ENCODE measurements at regions not wholly inside any gene's neighbourhood (a gene's known extent, or its start where the extent isn't known, plus 50 kb on each side); places are given as distances from the start of the nearest gene placed in this dataset.
"Not testable (repeated sequence)": the region's sequence is repeated elsewhere in the genome, so short reads cannot be mapped to it uniquely, and the experiment has no call there.

DNA sequence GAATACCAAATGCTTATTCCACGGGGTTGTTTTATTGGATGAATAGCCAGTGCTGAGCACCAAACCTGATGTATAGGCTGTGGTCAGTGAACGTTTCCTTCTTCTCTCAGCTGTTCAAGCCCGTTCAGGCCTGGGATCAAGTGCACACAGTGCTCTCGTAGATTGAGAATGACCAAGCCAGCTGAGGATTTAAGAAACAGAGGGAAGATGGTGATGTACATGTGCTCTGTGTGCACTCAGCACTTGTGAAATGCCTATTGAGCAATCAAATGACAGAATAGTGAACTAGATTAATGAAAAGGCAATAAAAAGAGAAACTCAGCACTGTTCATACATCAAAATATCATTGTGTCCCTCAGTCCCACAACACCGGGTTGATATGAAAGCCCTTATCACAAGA, 302.5 kb downstream of the BMPER start:
- no peak for DNase-seq (ENCODE audit: extremely low spot score)
- Histone ChIP-seq H3K36me3 (ENCODE audit: insufficient read depth) (no peaks in the 10 kb centered on the region), H3K27ac (ENCODE audit: low read depth) (no peak overlapping the region), H3K4me3 (ENCODE audit: low read depth, low read length) (no peak overlapping the region), H3K4me1 (ENCODE audit: insufficient read depth) (no peaks in the 10 kb centered on the region)
- WGBS = 92% methylated on average over 5 of the region's 5 CpGs

DNA sequence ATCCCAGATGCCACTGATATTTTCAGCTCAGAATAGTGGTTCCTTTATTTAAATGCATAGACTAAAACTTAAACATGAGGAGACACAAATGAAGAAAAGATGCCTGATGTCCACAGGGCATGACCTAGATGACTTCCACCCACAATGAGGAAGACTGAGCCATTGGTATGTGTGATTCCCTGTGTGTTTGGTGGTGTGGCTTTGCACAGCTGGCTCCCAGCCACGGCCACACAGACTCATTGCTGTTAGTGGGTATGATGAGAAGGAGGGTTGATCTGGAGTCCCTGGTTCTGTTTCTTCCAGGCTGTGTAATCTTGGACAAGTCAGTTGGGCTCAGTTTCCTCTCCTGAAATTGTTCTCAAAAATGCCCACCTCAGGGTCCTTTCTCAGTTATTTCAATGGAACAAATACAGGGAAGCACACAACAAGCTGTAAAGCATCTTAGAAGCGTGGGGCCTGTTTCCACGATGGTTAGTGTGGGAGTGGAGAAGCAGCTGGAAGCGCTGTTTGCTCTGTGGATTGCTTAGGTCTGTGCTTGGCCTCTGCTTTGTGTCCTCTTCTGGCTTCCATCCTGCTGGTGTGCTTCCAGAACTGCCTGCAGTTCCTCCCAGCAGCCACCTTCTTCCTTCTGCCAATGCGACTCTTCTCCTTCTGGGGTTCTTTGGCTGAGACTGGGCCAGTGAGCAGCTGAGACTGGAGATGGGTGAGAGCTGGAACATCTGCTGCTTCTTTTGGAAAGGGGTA, 303.7 kb downstream of the BMPER start:
- H3K27ac ChIP-seq (ENCODE audit: low read depth) = no peak overlapping the region
- DNase-seq (ENCODE audit: extremely low spot score) = no peak
- no peaks in the 10 kb centered on the region for H3K4me1 ChIP-seq (ENCODE audit: insufficient read depth)
- no peaks in the 10 kb centered on the region for H3K36me3 ChIP-seq (ENCODE audit: insufficient read depth)
- no peak overlapping the region for H3K4me3 ChIP-seq (ENCODE audit: low read depth, low read length)
- 61% methylated on average over 5 of the region's 5 CpGs for WGBS

- no peak overlapping the region for H3K4me3 ChIP-seq (ENCODE audit: low read depth, low read length)
- H3K4me1 ChIP-seq (ENCODE audit: insufficient read depth) = no peaks in the 10 kb centered on the region
- DNase-seq (ENCODE audit: extremely low spot score) = no peak
Measured at GRCh38 chr7:34211018-34211417, 305.7 kb downstream of the BMPER start.

DNA sequence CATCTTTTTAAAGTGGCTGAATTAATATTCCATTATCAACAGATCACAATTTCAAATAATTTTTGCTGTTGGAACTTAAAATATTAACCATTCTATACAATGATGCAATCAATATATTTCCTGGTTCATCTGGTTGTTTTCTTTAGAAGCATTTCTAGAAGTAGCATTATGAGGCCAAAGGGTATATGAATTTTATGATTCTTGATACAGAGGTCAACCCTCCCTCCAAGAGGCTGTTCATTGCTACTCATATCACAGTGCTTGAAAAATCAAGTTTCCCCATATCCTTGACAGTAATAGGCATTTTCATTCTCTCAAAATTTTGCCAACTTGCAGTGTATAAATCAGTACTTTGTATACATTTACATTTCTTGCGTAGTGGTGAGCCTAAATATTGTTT, 312.6 kb downstream of the BMPER start:
- DNase-seq (ENCODE audit: extremely low spot score) = no peak
- H3K4me3 ChIP-seq (ENCODE audit: low read depth, low read length) = no peak overlapping the region
- WGBS = 71% methylated on average over 1 of the region's 1 CpG
- H3K4me1 ChIP-seq (ENCODE audit: insufficient read depth) = no peaks in the 10 kb centered on the region
- H3K36me3 ChIP-seq (ENCODE audit: insufficient read depth) = no peaks in the 10 kb centered on the region
- no peak overlapping the region for H3K27ac ChIP-seq (ENCODE audit: low read depth)

More at GRCh38 chr7:34211018-34211417, 305.7 kb downstream of the BMPER start:
- no peaks in the 10 kb centered on the region for H3K36me3 ChIP-seq (ENCODE audit: insufficient read depth)
- H3K27ac ChIP-seq (ENCODE audit: low read depth) = no peak overlapping the region

DNA sequence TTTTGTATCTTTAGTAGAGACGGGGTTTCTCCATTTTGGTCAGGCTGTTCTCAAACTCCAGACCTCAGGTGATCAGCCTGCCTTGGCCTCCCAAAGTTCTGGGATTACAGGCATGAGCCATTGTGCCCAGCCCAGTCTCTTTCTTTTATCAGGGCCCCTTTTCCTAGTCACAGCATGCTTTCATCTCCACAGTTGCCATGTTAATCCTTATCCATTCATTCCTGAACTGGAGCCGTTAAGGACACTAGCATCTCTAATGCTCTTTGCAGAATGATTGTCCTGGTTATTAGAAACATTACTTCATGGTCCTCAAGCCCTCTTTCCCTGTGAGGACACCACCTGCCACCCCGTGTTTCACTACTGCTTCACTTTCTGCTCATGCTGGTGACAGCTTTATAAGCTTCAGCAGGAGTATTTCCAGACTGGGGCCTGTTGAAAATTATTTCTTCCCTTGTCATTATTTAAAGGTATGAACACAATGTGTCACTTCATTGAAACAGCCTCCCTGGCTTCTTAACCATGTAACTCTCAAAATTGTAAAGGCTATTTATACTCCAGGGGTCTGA, 313.9 kb downstream of the BMPER start:
- H3K4me3 ChIP-seq (ENCODE audit: low read depth, low read length) = no peak overlapping the region
- 63% methylated on average over 3 of the region's 3 CpGs for WGBS
- no peak for DNase-seq (ENCODE audit: extremely low spot score)
- no peak overlapping the region for H3K27ac ChIP-seq (ENCODE audit: low read depth)
- no peaks in the 10 kb centered on the region for H3K4me1 ChIP-seq (ENCODE audit: insufficient read depth)
- no peaks in the 10 kb centered on the region for H3K36me3 ChIP-seq (ENCODE audit: insufficient read depth)

DNA sequence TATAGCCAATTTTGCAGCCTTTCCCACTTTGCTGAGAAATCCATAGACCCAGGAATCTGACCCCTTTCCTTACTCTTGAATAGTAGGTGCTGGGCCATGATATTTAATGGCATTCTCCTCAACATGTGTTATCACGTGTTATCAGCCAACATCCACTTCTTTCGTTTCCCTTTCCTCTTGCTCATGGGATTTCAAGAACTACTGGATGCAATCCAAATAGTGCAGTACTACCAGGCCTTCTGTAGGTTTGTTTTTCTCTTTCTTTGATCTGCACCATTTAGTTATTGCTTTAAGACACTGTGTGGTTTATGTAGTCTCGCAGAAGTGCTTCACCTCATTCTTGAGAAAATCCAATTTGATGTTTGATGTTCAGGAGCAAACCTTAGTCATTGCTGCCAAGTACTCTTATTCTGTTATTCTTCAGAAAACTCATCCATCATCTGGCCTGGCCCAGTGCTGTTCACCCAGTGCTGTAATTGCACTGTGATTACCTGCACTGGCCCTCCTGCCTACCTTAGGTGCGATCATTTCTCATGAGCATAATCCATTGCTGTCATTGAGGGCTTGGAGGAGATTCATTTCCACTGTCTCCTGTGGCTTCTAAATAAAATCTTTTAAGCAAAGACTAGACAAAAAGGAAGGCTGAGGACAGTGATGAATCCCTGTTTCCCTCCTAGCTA, 315.3 kb downstream of the BMPER start:
- Histone ChIP-seq H3K36me3 (ENCODE audit: insufficient read depth) (no peaks in the 10 kb centered on the region), H3K27ac (ENCODE audit: low read depth) (no peak overlapping the region), H3K4me1 (ENCODE audit: insufficient read depth) (no peaks in the 10 kb centered on the region), H3K4me3 (ENCODE audit: low read depth, low read length) (no peak overlapping the region)
- DNase-seq (ENCODE audit: extremely low spot score) = no peak
- 82% methylated on average over 4 of the region's 4 CpGs for WGBS

- Histone ChIP-seq H3K4me3 (ENCODE audit: low read depth, low read length) (no peak overlapping the region), H3K36me3 (ENCODE audit: insufficient read depth) (no peaks in the 10 kb centered on the region), H3K27ac (ENCODE audit: low read depth) (no peak overlapping the region), H3K4me1 (ENCODE audit: insufficient read depth) (no peaks in the 10 kb centered on the region)
- no peak for DNase-seq (ENCODE audit: extremely low spot score)
Measured at GRCh38 chr7:34222316-34222715, 317.0 kb downstream of the BMPER start.

DNA sequence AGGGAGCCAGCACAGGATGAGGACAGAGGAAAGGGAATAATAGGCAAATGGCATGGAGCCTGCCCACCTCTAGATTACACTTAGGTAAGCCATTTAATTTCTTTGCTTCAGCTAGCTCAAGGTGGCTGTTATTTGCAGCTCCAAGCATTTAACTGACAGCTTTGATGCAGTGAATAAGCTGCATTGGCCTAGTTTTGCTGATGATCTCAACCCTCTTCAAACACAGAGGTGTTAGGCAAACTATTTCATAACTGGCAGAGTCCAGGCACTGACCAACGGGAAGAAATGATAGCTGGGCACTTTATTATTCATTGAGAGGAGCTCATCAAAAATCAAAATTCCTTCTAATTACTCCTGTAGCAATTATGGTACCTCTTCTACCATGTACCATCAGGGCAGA, 317.4 kb downstream of the BMPER start:
- Histone ChIP-seq H3K4me3 (ENCODE audit: low read depth, low read length) (no peak overlapping the region), H3K36me3 (ENCODE audit: insufficient read depth) (no peaks in the 10 kb centered on the region), H3K27ac (ENCODE audit: low read depth) (no peak overlapping the region), H3K4me1 (ENCODE audit: insufficient read depth) (no peaks in the 10 kb centered on the region)
- no peak for DNase-seq (ENCODE audit: extremely low spot score)
- 78% methylated on average over 1 of the region's 1 CpG for WGBS

GRCh38 chr7:34224281-34224680, 318.9 kb downstream of the BMPER start:
- no peaks in the 10 kb centered on the region for H3K36me3 ChIP-seq (ENCODE audit: insufficient read depth)
- no peak for DNase-seq (ENCODE audit: extremely low spot score)
- H3K4me1 ChIP-seq (ENCODE audit: insufficient read depth) = no peaks in the 10 kb centered on the region
- H3K4me3 ChIP-seq (ENCODE audit: low read depth, low read length) = no peak overlapping the region
- 60% methylated on average over 1 of the region's 1 CpG for WGBS
- H3K27ac ChIP-seq (ENCODE audit: low read depth) = no peak overlapping the region

DNA sequence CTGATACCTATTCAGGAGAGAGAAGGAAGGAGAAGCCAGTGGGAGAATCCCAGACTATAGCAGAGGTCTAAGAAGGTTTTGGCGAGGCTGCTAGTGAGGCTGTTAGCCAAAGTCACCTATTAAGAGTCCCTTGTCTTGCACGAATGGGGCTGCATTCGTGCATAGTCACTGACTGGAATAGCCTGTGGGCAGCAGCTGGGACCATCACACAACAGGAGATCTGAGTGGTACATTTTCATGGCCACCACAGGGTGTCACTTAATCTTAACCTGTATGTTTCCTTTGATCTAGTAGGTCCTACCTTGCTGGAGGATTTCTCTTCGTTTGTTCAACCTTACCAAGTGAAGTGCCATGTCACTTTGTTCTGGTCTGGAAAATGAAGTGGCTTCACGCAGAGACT, 319.9 kb downstream of the BMPER start:
- no peak overlapping the region for H3K27ac ChIP-seq (ENCODE audit: low read depth)
- no peaks in the 10 kb centered on the region for H3K4me1 ChIP-seq (ENCODE audit: insufficient read depth)
- H3K36me3 ChIP-seq (ENCODE audit: insufficient read depth) = no peaks in the 10 kb centered on the region
- H3K4me3 ChIP-seq (ENCODE audit: low read depth, low read length) = no peak overlapping the region
- WGBS = 87% methylated on average over 5 of the region's 5 CpGs
- DNase-seq (ENCODE audit: extremely low spot score) = no peak

DNA sequence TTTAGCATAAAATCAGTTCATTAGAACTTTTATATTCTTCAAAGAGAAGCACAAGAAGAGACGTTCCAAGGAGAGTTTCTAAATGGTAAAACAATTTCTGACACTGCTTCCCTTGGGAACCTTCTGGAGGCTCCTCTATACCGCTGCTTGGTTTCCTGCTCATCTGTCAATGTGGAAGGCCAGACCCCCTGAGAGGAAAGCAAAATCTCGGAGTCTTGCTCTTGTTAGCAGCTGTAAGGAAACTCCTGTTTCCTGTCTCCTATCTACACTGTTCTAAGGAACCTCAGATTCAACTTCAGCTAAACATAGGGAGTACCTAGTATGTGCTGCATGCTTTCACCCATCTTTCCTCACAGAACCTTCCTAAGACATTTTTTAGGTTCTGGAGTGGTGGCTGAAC, 322.2 kb downstream of the BMPER start:
- no peak overlapping the region for H3K27ac ChIP-seq (ENCODE audit: low read depth)
- no peaks in the 10 kb centered on the region for H3K36me3 ChIP-seq (ENCODE audit: insufficient read depth)
- no peaks in the 10 kb centered on the region for H3K4me1 ChIP-seq (ENCODE audit: insufficient read depth)
- 52% methylated on average over 3 of the region's 3 CpGs for WGBS
- DNase-seq (ENCODE audit: extremely low spot score) = no peak
- no peak overlapping the region for H3K4me3 ChIP-seq (ENCODE audit: low read depth, low read length)

GRCh38 chr7:34235101-34235500, 329.8 kb downstream of the BMPER start:
- not testable (repeated sequence) for H3K4me3 ChIP-seq (ENCODE audit: low read depth, low read length); H3K27ac ChIP-seq (ENCODE audit: low read depth)

GRCh38 chr7:34236057-34236456, 330.7 kb downstream of the BMPER start:
- H3K27ac ChIP-seq (ENCODE audit: low read depth) = no peak overlapping the region
- no peak for DNase-seq (ENCODE audit: extremely low spot score)
- WGBS = 94% methylated on average over 2 of the region's 2 CpGs
- no peaks in the 10 kb centered on the region for H3K36me3 ChIP-seq (ENCODE audit: insufficient read depth)
- no peak overlapping the region for H3K4me3 ChIP-seq (ENCODE audit: low read depth, low read length)
- no peaks in the 10 kb centered on the region for H3K4me1 ChIP-seq (ENCODE audit: insufficient read depth)

More at GRCh38 chr7:34235101-34235500, 329.8 kb downstream of the BMPER start:
- 76% methylated on average over 5 of the region's 5 CpGs for WGBS
- DNase-seq (ENCODE audit: extremely low spot score); H3K36me3 ChIP-seq (ENCODE audit: insufficient read depth); H3K4me1 ChIP-seq (ENCODE audit: insufficient read depth): not testable (repeated sequence)

- Histone ChIP-seq H3K36me3 (ENCODE audit: insufficient read depth) (no peaks in the 10 kb centered on the region), H3K27ac (ENCODE audit: low read depth) (no peak overlapping the region), H3K4me1 (ENCODE audit: insufficient read depth) (no peaks in the 10 kb centered on the region), H3K4me3 (ENCODE audit: low read depth, low read length) (no peak overlapping the region)
- no peak for DNase-seq (ENCODE audit: extremely low spot score)
- WGBS = 73% methylated on average over 2 of the region's 2 CpGs
Measured at GRCh38 chr7:34236839-34237492, 331.6 kb downstream of the BMPER start.
